ENCODE measurements at regions not wholly inside any gene's neighbourhood (a gene's known extent, or its start where the extent isn't known, plus 50 kb on each side); places are given as distances from the start of the nearest gene placed in this dataset.

DNA sequence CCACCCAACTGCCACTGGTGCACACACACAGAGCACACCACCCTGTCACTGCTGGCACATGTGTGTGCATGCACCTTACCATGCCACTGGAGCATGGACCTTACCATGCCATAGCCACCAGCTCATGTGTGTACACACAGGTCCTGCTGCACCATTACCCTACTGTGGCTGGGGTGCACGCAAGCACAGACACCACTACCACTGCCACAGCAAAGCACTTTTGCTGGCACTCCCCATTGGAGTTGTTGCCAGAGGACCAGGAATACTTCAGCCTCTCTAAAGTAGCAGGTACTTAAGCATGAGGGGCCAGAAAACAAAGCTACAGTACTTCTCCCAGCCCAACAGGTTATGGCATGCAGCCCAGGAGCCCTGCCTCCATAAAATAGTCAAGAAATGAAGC, 404.8 kb downstream of the MBD2 start:
- TF ChIP-seq, protein P1, sequence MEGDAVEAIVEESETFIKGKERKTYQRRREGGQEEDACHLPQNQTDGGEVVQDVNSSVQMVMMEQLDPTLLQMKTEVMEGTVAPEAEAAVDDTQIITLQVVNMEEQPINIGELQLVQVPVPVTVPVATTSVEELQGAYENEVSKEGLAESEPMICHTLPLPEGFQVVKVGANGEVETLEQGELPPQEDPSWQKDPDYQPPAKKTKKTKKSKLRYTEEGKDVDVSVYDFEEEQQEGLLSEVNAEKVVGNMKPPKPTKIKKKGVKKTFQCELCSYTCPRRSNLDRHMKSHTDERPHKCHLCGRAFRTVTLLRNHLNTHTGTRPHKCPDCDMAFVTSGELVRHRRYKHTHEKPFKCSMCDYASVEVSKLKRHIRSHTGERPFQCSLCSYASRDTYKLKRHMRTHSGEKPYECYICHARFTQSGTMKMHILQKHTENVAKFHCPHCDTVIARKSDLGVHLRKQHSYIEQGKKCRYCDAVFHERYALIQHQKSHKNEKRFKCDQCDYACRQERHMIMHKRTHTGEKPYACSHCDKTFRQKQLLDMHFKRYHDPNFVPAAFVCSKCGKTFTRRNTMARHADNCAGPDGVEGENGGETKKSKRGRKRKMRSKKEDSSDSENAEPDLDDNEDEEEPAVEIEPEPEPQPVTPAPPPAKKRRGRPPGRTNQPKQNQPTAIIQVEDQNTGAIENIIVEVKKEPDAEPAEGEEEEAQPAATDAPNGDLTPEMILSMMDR (IDR thresholded peaks at IDR 0.05): no peak
- TF ChIP-seq POLR2A (IDR thresholded peaks at IDR 0.05): no peak

All from thyroid gland (tissue), 4 donors.